Fibroblast of peridontal ligament (primary cell): ENCODE measurements at regions not wholly inside any gene's neighbourhood (a gene's known extent, or its start where the extent isn't known, plus 50 kb on each side); places are given as distances from the start of the nearest gene placed in this dataset.
A peak's percentile ranks its signal among the peaks of the same experiment; 100 is the strongest.
"Not testable (repeated sequence)": the region's sequence is repeated elsewhere in the genome, so short reads cannot be mapped to it uniquely, and the experiment has no call there.

ENCODE experiments used
- DNase-seq: peaks from one replicate; pipeline ENCODE4 v3.0.0-alpha.2; 2010; ENCODE audit errors: extremely low read depth

GRCh38 chr10:30170814-30171213 is 111.4 kb upstream of the JCAD start:
- peak; percentile 12 for DNase-seq

- no peak for DNase-seq
Observed at GRCh38 chr10:30170146-30170545, 110.8 kb upstream of the JCAD start.

GRCh38 chr10:30169342-30169741 is 110.0 kb upstream of the JCAD start:
- DNase-seq, result no peak

GRCh38 chr10:30166929-30167328 is 107.5 kb upstream of the JCAD start:
- DNase-seq, result no peak

GRCh38 chr10:30163410-30163809 is 104.0 kb upstream of the JCAD start:
- DNase-seq, result not testable (repeated sequence)

GRCh38 chr10:30162796-30163195 is 103.4 kb upstream of the JCAD start:
- DNase-seq, result not testable (repeated sequence)

GRCh38 chr10:30160271-30160982 is 101.0 kb upstream of the JCAD start:
- no peak for DNase-seq

GRCh38 chr10:30159614-30160013 is 100.2 kb upstream of the JCAD start:
- DNase-seq, result not testable (repeated sequence)

- DNase-seq, result no peak
Observed at GRCh38 chr10:30158325-30158960, 99.1 kb upstream of the JCAD start.

GRCh38 chr10:30155401-30155800 is 96.0 kb upstream of the JCAD start:
- no peak for DNase-seq

- no peak for DNase-seq
Observed at GRCh38 chr10:30154561-30154960, 95.2 kb upstream of the JCAD start.

GRCh38 chr10:30154126-30154525 is 94.7 kb upstream of the JCAD start:
- DNase-seq, result no peak

- peak; percentile 91 for DNase-seq
Observed at GRCh38 chr10:30151581-30152389, 92.4 kb upstream of the JCAD start.

GRCh38 chr10:30141423-30141822 is 82.0 kb upstream of the JCAD start:
- no peak for DNase-seq

- no peak for DNase-seq
Observed at GRCh38 chr10:30134171-30134945, 75.0 kb upstream of the JCAD start.

GRCh38 chr10:30133198-30133597 is 73.8 kb upstream of the JCAD start:
- no peak for DNase-seq

- not testable (repeated sequence) for DNase-seq
Observed at GRCh38 chr10:30131369-30131768, 72.0 kb upstream of the JCAD start.

- DNase-seq, result not testable (repeated sequence)
Observed at GRCh38 chr10:30129326-30129725, 69.9 kb upstream of the JCAD start.

- DNase-seq, result peak; percentile 93
Observed at GRCh38 chr10:30127120-30127541, 67.7 kb upstream of the JCAD start.

- DNase-seq, result peak; percentile 8
Observed at GRCh38 chr10:30125496-30125895, 66.1 kb upstream of the JCAD start.

GRCh38 chr10:30124704-30125103 is 65.3 kb upstream of the JCAD start:
- DNase-seq, result no peak

GRCh38 chr10:30121401-30121800 is 62.0 kb upstream of the JCAD start:
- DNase-seq, result no peak
